Mucosa of rectum (tissue), 2 donors: ENCODE measurements at regions not wholly inside any gene's neighbourhood (a gene's known extent, or its start where the extent isn't known, plus 50 kb on each side); places are given as distances from the start of the nearest gene placed in this dataset.
"Not testable (repeated sequence)": the region's sequence is repeated elsewhere in the genome, so short reads cannot be mapped to it uniquely, and the experiment has no call there.

Source experiments
- H3K27ac ChIP-seq, 2 donors: one replicate each; pipeline ENCODE4 v1.7.0; 2013; ENCODE audit warnings: inconsistent platforms in 2 of 2, low read depth in 2 of 2, low read length in 2 of 2
- H3K27me3 ChIP-seq, 2 donors: one replicate each; pipeline ENCODE4 v1.7.0; 2013; ENCODE audit warnings: low read length in 2 of 2; ENCODE audit not compliant: control insufficient read depth in 2 of 2, insufficient read depth in 2 of 2
- H3K36me3 ChIP-seq, 2 donors: one replicate each; pipeline ENCODE4 v1.7.0; 2013; ENCODE audit warnings: low read length in 2 of 2; ENCODE audit not compliant: control insufficient read depth in 2 of 2, insufficient read depth in 2 of 2
- H3K4me1 ChIP-seq, 2 donors: one replicate each; pipeline ENCODE4 v1.7.0; 2013; ENCODE audit warnings: low read length in 2 of 2, mild to moderate bottlenecking in 1 of 2; ENCODE audit not compliant: control insufficient read depth in 2 of 2, insufficient read depth in 2 of 2
- H3K4me3 ChIP-seq, 2 donors: one replicate each; pipeline ENCODE4 v1.7.0; 2013; ENCODE audit warnings: low read length in 2 of 2
- H3K9ac ChIP-seq, 2 donors: one replicate each; pipeline ENCODE4 v1.7.0; 2013; ENCODE audit warnings: low read length in 2 of 2, low read depth in 1 of 2, mild to moderate bottlenecking in 1 of 2
- H3K9me3 ChIP-seq, 2 donors: one replicate each; pipeline ENCODE4 v1.7.0; 2013; ENCODE audit warnings: low read length in 2 of 2; ENCODE audit not compliant: control insufficient read depth in 2 of 2
- donor health status: healthy.
- donor health status: Normal muscosa, but diverticular disease.

DNA sequence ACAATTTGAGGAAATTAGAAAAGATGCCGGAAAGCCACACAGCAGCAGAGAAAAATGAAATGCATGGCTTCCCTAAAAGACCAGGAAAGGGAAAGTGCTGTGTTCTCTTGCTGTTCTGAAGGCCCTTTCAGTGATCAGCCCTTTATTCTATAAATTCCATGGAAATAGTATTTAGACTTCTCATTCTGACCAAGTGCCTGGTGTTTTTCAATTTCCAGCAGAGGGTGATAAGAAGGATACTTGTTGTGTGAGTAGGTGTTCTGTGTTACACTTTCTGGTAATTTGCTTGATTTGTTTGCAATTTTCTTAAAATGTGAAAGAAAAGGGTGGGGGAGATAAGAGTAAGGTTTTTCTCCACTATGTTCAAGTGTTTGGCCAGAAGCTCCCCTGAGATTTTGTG is 504.5 kb downstream of the IRS1 start:
- H3K27me3 ChIP-seq = no peaks in the 10 kb centered on the region
- H3K4me1 ChIP-seq = no peaks in the 10 kb centered on the region
- H3K9ac ChIP-seq = no peak overlapping the region

DNA sequence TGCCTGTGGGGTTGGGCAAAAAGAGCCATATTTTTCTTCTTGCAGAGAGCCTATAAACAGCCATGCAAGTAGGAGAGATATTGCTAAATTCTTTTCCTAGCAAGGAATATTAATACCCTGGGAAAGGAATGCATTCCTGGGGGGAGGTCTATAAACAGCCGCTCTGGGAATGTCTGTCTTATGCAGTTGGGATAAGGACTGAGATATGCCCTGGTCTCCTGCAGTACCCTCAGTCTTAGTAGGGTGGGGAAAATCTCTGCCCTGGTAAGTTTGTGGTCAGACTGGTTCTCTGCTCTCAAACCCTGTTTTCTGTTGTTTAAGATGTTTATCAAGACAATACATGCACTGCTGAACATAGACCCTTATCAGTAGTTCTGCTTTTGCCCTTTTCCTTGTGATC is 508.3 kb downstream of the IRS1 start:
- H3K4me3 ChIP-seq, H3K27ac ChIP-seq, H3K36me3 ChIP-seq, H3K9ac ChIP-seq, H3K4me1 ChIP-seq, H3K27me3 ChIP-seq, H3K9me3 ChIP-seq: not testable (repeated sequence)

More for the DNA sequence above, 504.5 kb downstream of the IRS1 start:
- H3K36me3 ChIP-seq = no peaks in the 10 kb centered on the region
- H3K27ac ChIP-seq = no peak overlapping the region
- H3K9me3 ChIP-seq = peaks cover 0 to 3% of the 10 kb centered on the region in 2 donors
- H3K4me3 ChIP-seq = no peak overlapping the region

DNA sequence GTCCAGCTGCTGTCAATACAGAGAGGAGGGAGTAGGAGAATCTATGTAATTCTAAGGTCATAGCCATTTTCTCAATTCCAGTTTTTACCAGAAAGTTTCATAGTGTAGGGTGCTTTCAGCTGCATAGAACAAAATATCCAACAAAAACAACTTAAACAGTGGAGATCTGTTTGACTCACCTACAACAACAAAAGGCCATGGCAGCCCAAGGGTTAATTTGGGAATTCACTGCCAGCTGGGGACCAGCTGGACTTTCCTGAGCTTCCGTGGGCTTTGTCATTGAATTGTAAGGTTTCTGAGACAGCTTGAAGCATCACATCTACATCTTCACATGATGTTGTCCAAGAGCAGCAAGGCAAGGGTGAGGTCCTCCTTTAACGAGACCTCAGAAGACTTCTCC is 512.7 kb downstream of the IRS1 start:
- Histone ChIP-seq H3K36me3 (no peaks in the 10 kb centered on the region), H3K27me3 (no peaks in the 10 kb centered on the region), H3K27ac (no peak overlapping the region), H3K4me1 (no peaks in the 10 kb centered on the region), H3K9ac (no peak overlapping the region), H3K4me3 (no peak overlapping the region), H3K9me3 (peaks cover 0 to 3% of the 10 kb centered on the region in 2 donors)

DNA sequence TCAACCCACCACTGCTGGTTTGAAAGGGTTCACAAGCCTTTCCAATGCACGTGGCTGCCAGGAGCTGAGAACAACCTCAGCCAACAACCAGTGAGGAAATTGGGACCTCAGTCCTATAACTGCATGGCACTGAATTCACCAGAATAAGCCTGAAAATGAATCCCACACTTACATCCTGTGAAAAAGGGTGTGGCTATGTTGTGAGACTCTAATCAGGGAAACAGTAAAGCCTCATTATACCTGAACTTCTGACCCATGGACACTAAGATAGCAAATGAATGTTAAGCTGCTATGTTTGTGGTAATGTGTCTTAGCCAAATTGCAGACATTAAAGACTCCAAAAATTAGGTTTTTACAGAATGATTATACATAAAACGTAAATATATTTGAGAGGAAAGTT is 515.8 kb downstream of the IRS1 start:
- Histone ChIP-seq H3K4me1 (no peaks in the 10 kb centered on the region), H3K9me3 (no peaks in the 10 kb centered on the region), H3K4me3 (no peak overlapping the region), H3K27me3 (no peaks in the 10 kb centered on the region), H3K9ac (no peak overlapping the region), H3K36me3 (no peaks in the 10 kb centered on the region), H3K27ac (no peak overlapping the region)

DNA sequence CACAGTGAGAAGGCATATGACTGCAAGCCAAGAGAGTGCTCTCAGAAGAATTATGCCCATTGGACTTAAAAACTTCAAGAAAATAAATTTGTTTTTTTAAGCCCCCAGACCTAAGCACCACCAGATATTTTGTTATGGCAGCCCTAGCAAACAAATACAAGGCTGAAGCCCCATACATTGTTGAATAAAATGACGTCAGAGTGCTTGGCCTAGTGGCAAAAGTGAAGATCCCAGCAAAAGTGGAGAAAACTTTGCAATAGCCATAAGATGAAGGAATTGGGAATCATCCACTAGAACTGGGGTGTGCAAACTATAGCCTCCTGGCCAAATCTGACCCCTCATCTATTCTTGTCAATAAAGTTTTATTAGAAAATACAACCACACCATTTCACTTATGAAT is 517.5 kb downstream of the IRS1 start:
- Histone ChIP-seq H3K4me3 (no peak overlapping the region), H3K9ac (no peak overlapping the region), H3K27me3 (no peaks in the 10 kb centered on the region), H3K9me3 (no peaks in the 10 kb centered on the region), H3K4me1 (no peaks in the 10 kb centered on the region), H3K27ac (no peak overlapping the region), H3K36me3 (no peaks in the 10 kb centered on the region)

DNA sequence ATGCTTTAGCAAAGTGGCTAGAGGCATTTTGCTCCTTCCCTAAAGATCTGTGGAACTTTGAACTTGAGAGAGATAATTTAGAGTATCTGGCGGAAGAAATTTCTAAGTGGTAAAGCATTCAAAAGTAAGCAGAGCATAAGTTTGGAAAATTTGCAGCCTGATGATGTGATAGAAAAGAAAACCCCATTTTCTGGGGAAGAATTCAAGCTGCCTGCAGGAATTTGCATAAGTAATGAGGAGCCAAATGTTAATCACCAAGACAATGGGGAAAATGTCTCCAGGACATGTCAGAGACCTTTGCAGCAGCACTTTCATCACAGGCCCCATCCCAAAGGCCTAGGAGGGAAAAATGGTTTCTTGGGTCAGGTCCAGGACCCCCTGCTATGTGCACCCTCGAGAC is 519.5 kb downstream of the IRS1 start:
- not testable (repeated sequence) for H3K27me3 ChIP-seq, H3K36me3 ChIP-seq, H3K9me3 ChIP-seq, H3K4me1 ChIP-seq, H3K27ac ChIP-seq, H3K9ac ChIP-seq, H3K4me3 ChIP-seq

DNA sequence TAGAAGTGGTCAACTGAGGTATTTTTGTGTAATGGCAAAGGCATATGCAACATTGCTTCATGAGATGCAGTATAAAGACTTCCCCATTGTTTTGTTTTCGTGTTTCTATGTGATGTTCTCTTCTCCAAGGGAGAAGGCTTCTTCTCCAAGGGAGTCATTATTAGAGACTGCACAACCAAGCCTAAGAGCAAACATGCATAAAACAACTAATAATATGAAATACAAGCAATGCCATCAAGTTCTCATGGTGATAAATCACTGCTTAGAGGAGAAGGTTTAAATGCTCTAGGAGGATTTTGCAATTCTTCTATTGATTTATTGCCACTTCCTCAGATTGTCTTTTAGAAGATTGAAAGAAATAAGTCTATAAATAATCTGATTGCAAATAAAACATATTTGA is 524.4 kb downstream of the IRS1 start:
- H3K4me3 ChIP-seq = no peak overlapping the region
- no peaks in the 10 kb centered on the region for H3K4me1 ChIP-seq
- H3K9me3 ChIP-seq = no peaks in the 10 kb centered on the region
- H3K27ac ChIP-seq = no peak overlapping the region
- H3K27me3 ChIP-seq = no peaks in the 10 kb centered on the region
- H3K36me3 ChIP-seq = no peaks in the 10 kb centered on the region
- H3K9ac ChIP-seq = no peak overlapping the region

DNA sequence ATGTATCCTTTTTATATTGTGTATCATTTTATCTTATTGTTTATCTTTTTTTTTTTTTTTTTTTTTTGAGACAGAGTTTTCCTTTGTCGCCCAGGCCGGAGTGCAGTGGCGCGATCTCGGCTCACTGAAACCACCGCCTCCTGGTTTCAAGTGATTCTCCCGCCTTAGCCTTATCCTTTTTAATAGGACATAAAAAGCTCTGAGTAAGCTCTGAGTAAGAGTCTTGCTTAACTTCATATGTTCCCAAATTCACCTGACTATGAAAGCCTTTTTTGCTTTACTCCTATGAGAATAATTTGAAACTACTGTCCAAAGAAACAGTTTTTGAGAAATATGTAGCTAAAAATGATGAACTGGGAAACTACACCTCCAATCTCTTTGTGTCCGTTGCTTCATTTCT is 525.5 kb downstream of the IRS1 start:
- Histone ChIP-seq H3K4me1 (no peaks in the 10 kb centered on the region), H3K9me3 (no peaks in the 10 kb centered on the region), H3K36me3 (no peaks in the 10 kb centered on the region), H3K27ac (no peak overlapping the region), H3K4me3 (no peak overlapping the region), H3K27me3 (no peaks in the 10 kb centered on the region), H3K9ac (no peak overlapping the region)

DNA sequence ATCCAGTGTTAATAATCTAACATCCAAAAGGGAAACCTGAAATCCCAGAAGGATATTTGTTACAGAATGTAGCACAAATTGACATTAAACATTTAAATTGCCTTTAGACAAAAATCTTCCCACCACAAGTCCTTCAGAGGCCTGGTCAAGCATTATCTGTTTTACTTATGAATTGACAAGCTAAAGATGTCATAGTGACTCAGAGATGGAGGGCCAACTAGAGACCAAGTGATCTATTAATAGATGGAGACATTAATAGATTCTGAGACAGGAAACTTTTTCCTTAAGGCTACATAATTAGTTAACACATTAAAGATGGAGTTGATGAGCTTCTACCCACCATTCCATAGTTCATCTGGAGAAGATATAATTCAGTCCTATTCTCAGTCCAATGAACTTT is 526.2 kb downstream of the IRS1 start:
- H3K27ac ChIP-seq = no peak overlapping the region
- no peak overlapping the region for H3K9ac ChIP-seq
- no peaks in the 10 kb centered on the region for H3K4me1 ChIP-seq
- H3K4me3 ChIP-seq = no peak overlapping the region
- no peaks in the 10 kb centered on the region for H3K27me3 ChIP-seq
- no peaks in the 10 kb centered on the region for H3K36me3 ChIP-seq
- no peaks in the 10 kb centered on the region for H3K9me3 ChIP-seq

DNA sequence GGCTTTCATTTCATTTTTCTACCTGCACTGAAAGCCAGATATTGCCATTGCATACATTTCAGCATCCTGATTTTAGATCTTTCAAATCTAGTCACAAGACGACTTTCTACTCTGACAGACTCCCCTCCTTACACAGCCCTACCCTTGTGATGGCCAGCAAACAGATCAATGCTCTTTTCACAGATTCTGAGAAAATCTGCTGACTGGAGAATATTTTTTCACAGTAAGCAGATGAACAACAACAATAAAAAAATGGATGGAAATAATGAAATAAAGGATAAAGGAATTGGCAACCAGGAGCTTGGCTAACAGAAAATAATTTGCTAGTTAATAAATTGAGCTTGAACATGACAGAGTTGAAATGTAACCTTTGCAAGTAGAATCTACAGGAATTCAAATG is 527.2 kb downstream of the IRS1 start:
- Histone ChIP-seq H3K9me3 (no peaks in the 10 kb centered on the region), H3K27ac (no peak overlapping the region), H3K9ac (no peak overlapping the region), H3K4me3 (no peak overlapping the region), H3K36me3 (no peaks in the 10 kb centered on the region), H3K27me3 (no peaks in the 10 kb centered on the region), H3K4me1 (no peaks in the 10 kb centered on the region)

DNA sequence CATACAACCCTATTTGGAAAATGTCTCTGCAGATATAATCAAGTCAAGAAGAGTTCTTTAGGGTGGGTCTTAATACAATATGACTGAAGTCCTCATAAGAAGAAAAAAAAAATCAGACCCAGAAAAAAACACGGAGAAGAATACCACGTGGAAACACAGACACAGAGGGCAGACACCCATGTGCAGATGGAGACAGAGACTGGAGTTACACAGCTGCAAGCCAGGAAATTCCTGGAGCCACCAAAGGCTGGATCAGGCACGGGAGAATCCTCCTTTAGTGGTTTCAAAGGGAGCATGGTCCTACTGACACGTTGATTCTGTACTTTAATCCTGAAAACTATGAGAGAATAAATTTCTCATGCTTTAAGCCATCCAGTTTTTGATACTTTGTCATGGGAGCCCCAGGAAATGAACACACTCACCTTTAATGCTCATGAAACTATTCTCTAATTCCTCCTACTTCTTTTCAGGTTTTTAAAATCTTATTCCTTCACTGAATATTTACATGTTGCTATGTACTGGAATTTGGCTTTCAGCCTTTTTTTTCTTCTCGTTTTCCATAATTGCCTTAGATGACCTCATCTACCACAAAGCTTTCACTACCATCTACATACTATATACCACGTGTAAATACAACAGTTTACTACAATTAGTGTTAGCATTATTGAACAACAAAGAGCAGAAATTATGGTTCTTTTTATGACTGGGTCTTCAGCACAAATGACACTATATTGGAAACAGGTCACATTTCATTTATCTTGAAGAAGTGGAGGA is 529.1 kb downstream of the IRS1 start:
- H3K4me3 ChIP-seq = no peak overlapping the region
- no peaks in the 10 kb centered on the region for H3K9me3 ChIP-seq
- no peak overlapping the region for H3K9ac ChIP-seq
- no peak overlapping the region for H3K27ac ChIP-seq
- H3K36me3 ChIP-seq = no peaks in the 10 kb centered on the region
- H3K4me1 ChIP-seq = no peaks in the 10 kb centered on the region
- no peaks in the 10 kb centered on the region for H3K27me3 ChIP-seq
